DND-41 (cell line): ENCODE measurements at regions not wholly inside any gene's neighbourhood (a gene's known extent, or its start where the extent isn't known, plus 50 kb on each side); places are given as distances from the start of the nearest gene placed in this dataset.

Experiments used
- ATAC-seq: fragments of 200-7000 bp; cut with Tn5 transposase; 3 replicates; pipeline ENCODE4 v1.9.1; 2021; ENCODE audit warnings: low read depth; ENCODE audit not compliant: insufficient read depth
- DNase-seq: peaks from one replicate; pipeline ENCODE4 v3.0.0-alpha.2; 2020
- H2AFZ ChIP-seq: 2 replicates; pipeline ENCODE4 v1.6.0; 2012; ENCODE audit warnings: low read depth, low read length
- H3K27ac ChIP-seq: 2 replicates; pipeline ENCODE4 v1.5.1; 2012; ENCODE audit warnings: low read length, inconsistent platforms
- H3K27me3 ChIP-seq: fragments of 200-600 bp; sonication (generic); 2 replicates; pipeline ENCODE4 v1.6.0; 2012; ENCODE audit warnings: low read length, mild to moderate bottlenecking, inconsistent platforms; ENCODE audit not compliant: insufficient read depth, poor library complexity
- H3K36me3 ChIP-seq: 2 replicates; pipeline ENCODE4 v1.5.1; 2012; ENCODE audit warnings: low read length, inconsistent platforms; ENCODE audit not compliant: insufficient read depth
- H3K4me1 ChIP-seq: 2 replicates; pipeline ENCODE4 v1.5.1; 2012; ENCODE audit warnings: mild to moderate bottlenecking, low read length; ENCODE audit not compliant: insufficient read depth
- H3K4me2 ChIP-seq: 2 replicates; pipeline ENCODE4 v1.6.0; 2012; ENCODE audit warnings: mild to moderate bottlenecking, moderate library complexity, low read length, inconsistent platforms; ENCODE audit not compliant: insufficient read depth
- H3K4me3 ChIP-seq, 2 experiments: fragments of 200-600 bp in 1 of 2; shearing (Covaris generic) in 1 of 2; 2 replicates each; pipeline ENCODE4 v1.5.1; 2012 to 2016; ENCODE audit warnings: inconsistent platforms in 2 of 2, low read length in 2 of 2, mild to moderate bottlenecking in 2 of 2, low read depth in 1 of 2, moderate library complexity in 1 of 2
- H3K79me2 ChIP-seq: 2 replicates; pipeline ENCODE4 v1.6.0; 2012; ENCODE audit warnings: low read length, inconsistent platforms; ENCODE audit not compliant: insufficient read depth
- H3K9ac ChIP-seq: 2 replicates; pipeline ENCODE4 v1.6.0; 2012; ENCODE audit warnings: low read depth, mild to moderate bottlenecking, inconsistent platforms, low read length, moderate library complexity
- H3K9me3 ChIP-seq: 2 replicates; pipeline ENCODE4 v1.5.1; 2012; ENCODE audit warnings: low read length, moderate library complexity, mild to moderate bottlenecking, inconsistent platforms; ENCODE audit not compliant: insufficient read depth, severe bottlenecking
- H4K20me1 ChIP-seq: 2 replicates; pipeline ENCODE4 v1.6.0; 2012; ENCODE audit warnings: low read length; ENCODE audit not compliant: insufficient read depth
- CTCF ChIP-seq: IDR thresholded peaks from 2 replicates; pipeline ENCODE4 v1.5.1; 2012; ENCODE audit warnings: borderline replicate concordance, low read length, moderate library complexity, mild to moderate bottlenecking; ENCODE audit not compliant: poor library complexity, severe bottlenecking; ENCODE audit errors: extremely low read depth
- EZH2 ChIP-seq: IDR thresholded peaks from 3 replicates; pipeline ENCODE4 v1.6.1; 2012; ENCODE audit warnings: borderline replicate concordance, low read depth, mild to moderate bottlenecking, moderate library complexity, low read length, inconsistent platforms; ENCODE audit not compliant: severe bottlenecking

- no peak for TF ChIP-seq EZH2
- no peak for TF ChIP-seq CTCF
- Histone ChIP-seq H3K27me3 (no peaks in the 10 kb centered on the region), H3K79me2 (no peaks in the 10 kb centered on the region), H3K36me3 (no peaks in the 10 kb centered on the region), H3K27ac (no peak overlapping the region), H3K4me3 (no peak overlapping the region), H3K4me1 (no peaks in the 10 kb centered on the region), H2AFZ (no peak overlapping the region), H4K20me1 (no peaks in the 10 kb centered on the region), H3K9ac (no peak overlapping the region), H3K9me3 (no peaks in the 10 kb centered on the region), H3K4me2 (no peak overlapping the region)
- no peak for ATAC-seq
- DNase-seq, result no peak
Observed at GRCh38 chr16:73482310-73482709, 434.4 kb upstream of the ZFHX3 start.

GRCh38 chr16:73480381-73480780, 432.5 kb upstream of the ZFHX3 start:
- H3K4me2 ChIP-seq, result no peak overlapping the region
- no peaks in the 10 kb centered on the region for H3K79me2 ChIP-seq
- no peak overlapping the region for H3K9ac ChIP-seq
- no peaks in the 10 kb centered on the region for H3K27me3 ChIP-seq
- no peaks in the 10 kb centered on the region for H4K20me1 ChIP-seq
- no peaks in the 10 kb centered on the region for H3K4me1 ChIP-seq
- H3K36me3 ChIP-seq, result no peaks in the 10 kb centered on the region
- no peak overlapping the region for H3K27ac ChIP-seq
- no peak for DNase-seq
- H3K9me3 ChIP-seq, result no peaks in the 10 kb centered on the region
- H3K4me3 ChIP-seq, result no peak overlapping the region
- TF ChIP-seq CTCF (no peak), EZH2 (no peak)
- no peak overlapping the region for H2AFZ ChIP-seq
- ATAC-seq, result no peak

- Histone ChIP-seq H3K27me3 (no peaks in the 10 kb centered on the region), H3K9ac (no peak overlapping the region), H4K20me1 (no peaks in the 10 kb centered on the region), H3K4me1 (no peaks in the 10 kb centered on the region), H3K4me3 (no peak overlapping the region), H2AFZ (no peak overlapping the region), H3K9me3 (no peaks in the 10 kb centered on the region), H3K79me2 (no peaks in the 10 kb centered on the region), H3K27ac (no peak overlapping the region), H3K36me3 (no peaks in the 10 kb centered on the region), H3K4me2 (no peak overlapping the region)
- ATAC-seq, result no peak
- DNase-seq, result no peak
- TF ChIP-seq EZH2 (no peak), CTCF (no peak)
Observed at GRCh38 chr16:73473713-73474112, 425.8 kb upstream of the ZFHX3 start.

- Histone ChIP-seq H3K4me2 (no peak overlapping the region), H3K9me3 (no peaks in the 10 kb centered on the region), H3K9ac (no peak overlapping the region), H3K36me3 (no peaks in the 10 kb centered on the region), H4K20me1 (no peaks in the 10 kb centered on the region), H3K4me1 (no peaks in the 10 kb centered on the region), H3K4me3 (no peak overlapping the region), H3K79me2 (no peaks in the 10 kb centered on the region), H3K27ac (no peak overlapping the region), H2AFZ (no peak overlapping the region), H3K27me3 (no peaks in the 10 kb centered on the region)
- DNase-seq (no peak), ATAC-seq (no peak)
- no peak for TF ChIP-seq EZH2
- no peak for TF ChIP-seq CTCF
Observed at GRCh38 chr16:73464834-73465233, 416.9 kb upstream of the ZFHX3 start.
